Effector CD4-positive, alpha-beta T cell (primary cell): ENCODE measurements at regions not wholly inside any gene's neighbourhood (a gene's known extent, or its start where the extent isn't known, plus 50 kb on each side); places are given as distances from the start of the nearest gene placed in this dataset.
"Not testable (repeated sequence)": the region's sequence is repeated elsewhere in the genome, so short reads cannot be mapped to it uniquely, and the experiment has no call there.

Experiments used
- DNase-seq: peaks from one replicate; pipeline ENCODE4 v3.0.0-alpha.2; 2020

GRCh38 chr5:153296251-153296844 lies 194.1 kb upstream of the GRIA1 start:
- not testable (repeated sequence) for DNase-seq

- no peak for DNase-seq
Measured at GRCh38 chr5:153299891-153300290, 190.6 kb upstream of the GRIA1 start.

- DNase-seq = no peak
Measured at GRCh38 chr5:153308282-153308681, 182.2 kb upstream of the GRIA1 start.

DNA sequence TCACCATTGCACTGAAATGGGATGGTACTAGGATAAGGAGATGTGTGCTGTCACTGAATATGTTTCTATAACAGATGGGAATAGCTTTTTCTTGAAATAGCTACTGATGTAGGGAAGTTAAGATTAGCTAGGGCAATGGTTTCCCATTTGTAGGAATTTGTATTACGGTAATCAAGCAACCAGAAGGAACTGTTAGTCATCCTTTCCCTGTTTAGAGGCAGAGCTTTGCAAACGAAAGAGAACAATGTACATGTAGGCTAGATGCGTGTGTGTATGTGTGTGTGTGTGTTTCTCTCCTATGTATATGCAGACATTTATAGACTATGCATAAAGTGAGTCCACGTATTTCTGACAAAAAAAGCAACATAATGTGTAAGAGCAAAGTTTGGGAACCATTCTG lies 171.9 kb upstream of the GRIA1 start:
- DNase-seq = no peak

- no peak for DNase-seq
Measured at GRCh38 chr5:153321478-153321877, 169.0 kb upstream of the GRIA1 start.

GRCh38 chr5:153340139-153340538 lies 150.3 kb upstream of the GRIA1 start:
- no peak for DNase-seq

DNA sequence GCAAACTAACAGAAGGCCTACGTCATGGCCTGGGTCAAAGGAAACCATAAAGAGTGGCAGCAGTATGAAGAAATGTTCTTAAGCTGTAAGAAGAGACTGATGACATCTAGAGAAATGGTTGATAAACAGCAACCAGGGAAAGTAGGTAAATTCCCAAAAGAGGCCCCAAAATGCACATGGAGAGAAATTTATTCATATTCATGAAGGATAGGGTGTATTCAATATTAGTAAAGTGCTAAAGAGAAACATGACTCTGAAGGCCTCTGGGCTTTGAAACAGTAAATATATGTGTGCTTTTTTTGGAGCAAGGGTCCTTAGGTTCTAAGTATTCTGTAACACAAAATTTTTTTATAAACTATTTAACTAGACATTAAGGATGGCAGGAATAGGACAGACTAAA lies 149.7 kb upstream of the GRIA1 start:
- no peak for DNase-seq

DNA sequence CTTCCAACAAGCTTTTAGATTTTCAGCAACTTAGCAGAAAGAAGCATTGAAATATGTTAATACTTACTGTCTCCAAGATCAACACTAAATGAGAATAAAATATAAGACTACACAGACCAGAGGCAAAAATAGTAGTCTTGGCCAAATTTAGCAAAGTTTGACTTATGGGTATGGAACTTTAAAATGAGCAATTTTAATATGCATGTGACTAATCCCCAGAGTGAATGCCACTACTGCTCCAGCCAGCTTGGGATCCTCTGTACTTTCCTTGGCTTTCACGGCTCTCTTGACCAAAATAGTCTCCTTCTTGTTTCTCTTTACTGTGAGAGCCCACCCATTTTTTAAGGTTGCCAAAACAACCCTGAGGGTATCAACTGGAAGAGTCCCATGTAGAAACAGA lies 148.0 kb upstream of the GRIA1 start:
- DNase-seq = no peak

DNA sequence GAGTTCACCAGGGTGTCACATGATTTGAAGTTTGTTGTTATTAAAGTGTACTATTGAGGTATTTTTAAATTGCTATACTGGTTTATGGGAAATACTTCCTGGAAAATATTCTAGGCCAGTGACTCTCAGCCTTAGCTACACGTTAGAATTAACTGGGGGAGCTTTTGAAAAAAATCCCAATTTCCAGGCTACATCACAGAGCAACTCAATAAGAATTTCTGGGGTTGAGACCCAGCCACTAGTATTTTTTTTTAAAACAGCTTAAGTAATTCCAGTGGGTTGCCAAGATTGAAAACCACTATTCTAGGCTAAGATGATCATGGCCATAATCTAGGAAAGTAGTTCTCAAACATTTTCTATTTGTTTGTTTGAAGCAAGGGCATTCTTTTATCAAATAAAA lies 142.9 kb upstream of the GRIA1 start:
- DNase-seq = no peak

DNA sequence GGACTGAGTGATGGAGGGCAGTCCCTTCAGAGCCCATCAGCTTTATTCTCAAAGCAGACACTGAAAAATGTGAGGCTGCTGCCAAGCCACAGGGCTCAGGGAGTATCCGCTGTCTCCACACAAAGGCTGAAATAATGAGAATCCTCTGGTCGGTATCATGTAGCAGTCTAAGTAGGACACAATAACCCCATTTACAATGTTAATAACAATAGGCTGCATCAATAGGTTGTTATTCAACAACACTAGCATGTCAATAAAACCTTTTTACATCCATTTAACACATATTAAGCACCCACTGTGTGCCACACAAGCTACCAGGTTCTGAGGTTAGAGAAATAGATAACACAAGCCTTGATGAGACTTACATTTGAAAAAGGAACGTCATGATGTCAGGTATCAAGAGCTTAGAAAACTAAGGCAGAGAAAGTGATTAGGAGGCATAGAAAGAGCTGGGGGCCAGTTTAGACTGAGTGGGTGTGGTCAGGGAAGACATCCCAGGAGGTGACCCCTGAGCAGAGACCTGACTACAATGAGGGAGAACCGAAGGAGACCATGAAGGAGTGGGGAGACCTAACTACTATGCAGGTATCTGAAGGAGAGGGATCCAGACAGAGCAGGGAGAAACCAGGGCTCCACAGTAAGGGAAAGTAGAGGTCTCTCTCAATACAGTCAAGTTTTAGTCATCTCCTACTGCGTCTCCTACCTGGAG lies 140.1 kb upstream of the GRIA1 start:
- no peak for DNase-seq

DNA sequence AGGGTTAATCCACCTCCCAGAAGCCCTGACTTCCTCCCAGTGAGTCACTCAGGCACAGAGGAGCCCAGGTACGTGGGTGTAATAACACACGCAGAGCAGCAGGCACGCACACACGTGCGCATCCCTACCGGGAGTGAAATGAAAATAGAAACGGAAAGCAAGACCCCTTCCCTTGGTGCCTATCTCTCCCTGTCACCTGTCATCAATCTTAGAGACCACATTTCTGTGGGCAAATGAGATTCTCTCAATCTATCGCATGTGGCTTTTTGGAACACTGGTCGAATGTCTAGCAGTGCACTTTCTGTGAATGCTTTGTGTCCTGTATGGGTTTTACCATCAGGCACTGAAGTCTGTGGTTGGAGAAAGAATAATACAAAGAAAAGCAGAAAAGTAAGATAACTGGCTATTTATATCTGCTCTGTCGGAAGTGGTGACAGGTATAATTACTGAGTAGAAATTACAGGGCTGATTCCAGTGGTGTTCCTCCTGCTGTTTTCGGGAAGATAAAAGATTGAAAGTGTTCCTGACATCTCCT lies 137.7 kb upstream of the GRIA1 start:
- no peak for DNase-seq

DNA sequence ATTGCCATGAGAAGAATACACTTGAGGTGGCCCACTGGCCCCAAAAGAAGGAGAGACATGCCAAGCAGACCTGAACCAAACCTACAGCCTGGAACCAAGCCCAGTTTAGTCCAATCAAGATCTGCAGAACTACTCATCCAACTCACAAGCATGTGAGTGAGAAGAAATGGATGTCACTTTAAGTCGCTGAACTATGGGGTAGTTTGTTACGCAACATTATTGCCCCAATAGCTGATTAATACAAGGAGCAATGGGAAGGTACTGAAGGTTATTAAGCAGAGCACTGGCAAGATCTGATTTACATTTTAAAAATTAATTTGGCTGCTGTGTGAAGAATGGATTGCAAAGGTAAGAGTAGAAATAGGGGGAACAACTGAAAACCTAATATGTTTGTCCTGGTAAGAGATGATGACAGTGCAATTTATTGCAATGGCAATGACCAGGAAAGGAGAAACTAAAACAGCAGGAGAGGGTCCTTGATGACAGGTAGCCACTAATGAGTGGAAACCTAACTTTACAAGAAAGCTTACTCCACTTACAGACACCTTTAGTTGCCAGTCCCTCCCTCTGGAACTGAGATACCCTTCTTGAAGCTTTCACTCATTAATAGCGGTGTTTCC lies 132.9 kb upstream of the GRIA1 start:
- no peak for DNase-seq

DNA sequence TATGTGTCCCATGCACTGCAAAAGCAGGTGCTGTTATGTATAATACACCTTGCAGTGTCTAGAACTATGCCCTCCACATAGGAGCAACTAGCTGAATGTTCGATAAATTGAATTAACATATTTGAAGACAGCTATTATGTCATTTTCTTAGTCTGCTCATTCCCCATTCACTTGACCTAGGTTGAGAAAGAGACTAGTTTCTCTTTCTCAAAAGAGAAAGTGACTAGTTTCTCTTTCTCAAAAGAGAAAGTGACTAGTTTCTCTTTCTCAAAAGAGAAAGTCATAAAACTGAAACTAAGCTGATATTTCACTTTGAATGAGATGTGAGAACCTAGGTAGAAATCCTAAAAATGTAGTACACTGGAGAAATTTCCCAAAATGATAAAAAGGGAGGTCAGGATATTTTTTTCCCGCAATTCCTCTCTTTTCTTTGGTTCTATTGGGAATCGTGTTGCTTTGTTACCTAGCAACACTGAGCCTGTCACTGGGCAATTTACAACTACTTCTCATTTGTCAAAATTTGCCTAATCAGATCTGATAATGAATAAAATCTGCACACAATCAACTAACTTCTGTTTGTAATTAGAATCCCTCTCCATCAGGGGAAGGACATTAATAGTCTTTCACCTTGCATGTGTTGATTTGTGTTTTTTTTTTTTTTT lies 132.0 kb upstream of the GRIA1 start:
- no peak for DNase-seq

DNA sequence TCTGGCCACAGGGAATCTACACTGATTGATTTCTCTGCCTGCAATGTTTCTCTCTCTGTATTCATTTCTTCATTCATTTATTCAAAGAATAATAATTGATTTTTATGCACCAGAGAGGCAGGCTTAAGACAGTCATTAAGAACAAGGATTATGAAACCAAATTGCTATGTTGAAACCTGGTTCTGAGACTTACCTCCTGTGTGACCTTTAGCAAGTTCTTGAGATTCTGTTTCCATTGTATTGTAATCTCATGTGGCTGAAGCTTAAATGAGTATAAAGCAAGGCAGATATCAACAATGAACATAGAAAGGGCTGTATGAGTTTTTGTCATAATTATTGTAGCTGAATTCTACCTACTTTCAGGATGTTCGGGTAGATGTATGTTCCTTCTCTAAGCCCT lies 129.6 kb upstream of the GRIA1 start:
- DNase-seq = no peak

- no peak for DNase-seq
Measured at GRCh38 chr5:153361735-153362409, 128.6 kb upstream of the GRIA1 start.

GRCh38 chr5:153365547-153365946 lies 124.9 kb upstream of the GRIA1 start:
- DNase-seq = no peak

- DNase-seq = no peak
Measured at GRCh38 chr5:153367466-153367865, 123.0 kb upstream of the GRIA1 start.

- no peak for DNase-seq
Measured at GRCh38 chr5:153372425-153373129, 117.9 kb upstream of the GRIA1 start.

- no peak for DNase-seq
Measured at GRCh38 chr5:153373130-153373498, 117.4 kb upstream of the GRIA1 start.

DNA sequence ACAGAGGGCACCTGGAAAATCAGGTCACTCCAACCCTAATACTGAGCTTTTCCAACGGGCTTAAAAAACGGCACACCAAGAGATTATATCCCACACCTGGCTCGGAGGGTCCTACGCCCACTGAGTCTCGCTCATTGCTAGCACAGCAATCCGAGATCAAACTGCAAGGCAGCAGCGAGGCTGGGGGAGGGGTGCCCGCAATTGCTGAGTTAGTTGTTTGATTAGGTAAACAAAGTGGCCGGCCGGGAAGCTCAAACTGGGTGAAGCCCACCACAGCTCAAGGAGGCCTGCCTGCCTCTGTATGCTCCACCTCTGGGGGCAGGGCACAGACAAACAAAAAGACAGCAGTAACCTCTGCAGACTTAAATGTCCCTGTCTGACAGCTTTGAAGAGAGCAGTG lies 108.8 kb upstream of the GRIA1 start:
- not testable (repeated sequence) for DNase-seq

- no peak for DNase-seq
Measured at GRCh38 chr5:153390569-153390968, 99.9 kb upstream of the GRIA1 start.

DNA sequence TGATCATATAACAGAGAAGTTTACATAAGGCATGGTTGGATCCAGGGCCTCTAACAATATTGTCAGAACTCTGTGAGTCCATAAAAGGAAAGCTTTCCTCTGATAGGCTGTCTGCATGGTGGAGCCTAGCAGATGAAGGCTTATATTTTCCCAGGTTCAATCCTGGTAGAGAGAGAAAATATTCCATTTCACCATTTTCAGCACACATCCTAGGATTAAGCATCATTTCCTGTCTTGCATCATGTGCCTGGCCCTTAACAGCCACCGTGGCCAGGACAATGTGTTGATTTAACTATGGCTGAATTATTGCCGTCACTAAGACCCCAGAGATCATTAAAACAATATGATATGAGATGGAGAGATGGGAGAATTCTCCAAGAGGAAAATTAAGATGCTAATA lies 90.9 kb upstream of the GRIA1 start:
- no peak for DNase-seq
